ENCODE measurements at regions not wholly inside any gene's neighbourhood (a gene's known extent, or its start where the extent isn't known, plus 50 kb on each side); places are given as distances from the start of the nearest gene placed in this dataset.

- no peak for TF ChIP-seq CTCF (conservative IDR thresholded peaks at IDR 0.05; ENCODE audit: low read depth, low read length)
- TF ChIP-seq POLR2A (IDR thresholded peaks at IDR 0.05; ENCODE audit: low read depth, low read length) = no peak
- TF ChIP-seq, protein P1, sequence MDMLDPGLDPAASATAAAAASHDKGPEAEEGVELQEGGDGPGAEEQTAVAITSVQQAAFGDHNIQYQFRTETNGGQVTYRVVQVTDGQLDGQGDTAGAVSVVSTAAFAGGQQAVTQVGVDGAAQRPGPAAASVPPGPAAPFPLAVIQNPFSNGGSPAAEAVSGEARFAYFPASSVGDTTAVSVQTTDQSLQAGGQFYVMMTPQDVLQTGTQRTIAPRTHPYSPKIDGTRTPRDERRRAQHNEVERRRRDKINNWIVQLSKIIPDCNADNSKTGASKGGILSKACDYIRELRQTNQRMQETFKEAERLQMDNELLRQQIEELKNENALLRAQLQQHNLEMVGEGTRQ (IDR thresholded peaks at IDR 0.05; ENCODE audit: low read depth, low read length) = no peak
- TF ChIP-seq CEBPB (IDR thresholded peaks at IDR 0.05; ENCODE audit: low read depth, low read length) = no peak
- TF ChIP-seq BHLHE40 (IDR thresholded peaks at IDR 0.05; ENCODE audit: low read depth, low read length) = no peak
- no peak for TF ChIP-seq MAFK (IDR thresholded peaks at IDR 0.05; ENCODE audit: low read depth, low read length)
- TF ChIP-seq FOS (IDR thresholded peaks at IDR 0.05; ENCODE audit: low read depth, low read length) = no peak
- TF ChIP-seq RAD21 (IDR thresholded peaks at IDR 0.05; ENCODE audit: low read length) = no peak
- TF ChIP-seq SMC3 (IDR thresholded peaks at IDR 0.05; ENCODE audit: low read depth, low read length) = no peak
- TF ChIP-seq, protein P2, sequence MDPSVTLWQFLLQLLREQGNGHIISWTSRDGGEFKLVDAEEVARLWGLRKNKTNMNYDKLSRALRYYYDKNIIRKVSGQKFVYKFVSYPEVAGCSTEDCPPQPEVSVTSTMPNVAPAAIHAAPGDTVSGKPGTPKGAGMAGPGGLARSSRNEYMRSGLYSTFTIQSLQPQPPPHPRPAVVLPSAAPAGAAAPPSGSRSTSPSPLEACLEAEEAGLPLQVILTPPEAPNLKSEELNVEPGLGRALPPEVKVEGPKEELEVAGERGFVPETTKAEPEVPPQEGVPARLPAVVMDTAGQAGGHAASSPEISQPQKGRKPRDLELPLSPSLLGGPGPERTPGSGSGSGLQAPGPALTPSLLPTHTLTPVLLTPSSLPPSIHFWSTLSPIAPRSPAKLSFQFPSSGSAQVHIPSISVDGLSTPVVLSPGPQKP (IDR thresholded peaks at IDR 0.05; ENCODE audit: borderline replicate concordance, low read depth, low read length) = no peak
- TF ChIP-seq MXI1 (IDR thresholded peaks at IDR 0.05; ENCODE audit: borderline replicate concordance, low read depth, low read length) = no peak
- no peak for TF ChIP-seq RFX5 (IDR thresholded peaks at IDR 0.05; ENCODE audit: low read depth, low read length)
- TF ChIP-seq MAZ (IDR thresholded peaks at IDR 0.05; ENCODE audit: borderline replicate concordance, low read depth, low read length) = no peak
Observed at GRCh38 chr5:90095292-90096060, 314.1 kb downstream of the CETN3 start.
